ENCODE measurements at regions not wholly inside any gene's neighbourhood (a gene's known extent, or its start where the extent isn't known, plus 50 kb on each side); places are given as distances from the start of the nearest gene placed in this dataset.

- no peak overlapping the region for H3K4me3 ChIP-seq (replicated peaks in 1 of 4; ENCODE audit: control extremely low read depth in 1 of 4, insufficient read depth in 1 of 4, low read depth in 3 of 4, low read length in 4 of 4)
Measured at GRCh38 chr18:77455004-77455403, 205.4 kb downstream of the GALR1 start.

DNA sequence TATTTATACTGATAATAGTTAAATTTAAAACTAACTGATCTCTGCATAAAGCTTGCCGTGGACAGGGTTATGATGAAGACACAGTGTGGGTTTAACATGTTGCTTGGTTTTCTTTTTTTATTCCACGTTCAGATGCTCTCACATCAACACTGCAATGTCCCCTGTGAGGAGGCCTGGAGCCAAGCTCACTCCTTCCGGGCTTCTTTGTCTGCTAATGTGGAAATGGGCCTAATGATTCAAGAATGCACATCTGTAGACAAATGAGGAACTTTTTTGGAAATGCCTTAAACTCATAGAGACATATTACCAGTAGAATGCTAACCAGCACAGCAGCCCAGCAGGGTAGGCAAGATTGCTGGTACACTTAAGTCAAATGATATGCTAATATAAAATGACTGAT, 208.0 kb downstream of the GALR1 start:
- Histone ChIP-seq H3K79me2 (ENCODE audit: control insufficient read depth, insufficient read depth, low read length) (no peaks in the 10 kb centered on the region), H3K4me1 (ENCODE audit: control insufficient read depth, extremely low read depth, insufficient read depth, low read length) (no peaks in the 10 kb centered on the region), H2AFZ (ENCODE audit: low read length) (no peak overlapping the region), H3K9me3 (ENCODE audit: control insufficient read depth, insufficient read depth, low read depth, low read length) (no peaks in the 10 kb centered on the region), H3K36me3 (ENCODE audit: control insufficient read depth, insufficient read depth, low read length) (no peaks in the 10 kb centered on the region), H3K27me3 (ENCODE audit: control insufficient read depth, insufficient read depth, low read length) (no peaks in the 10 kb centered on the region), H3K4me3 (replicated peaks in 1 of 4; ENCODE audit: control extremely low read depth in 1 of 4, insufficient read depth in 1 of 4, low read depth in 3 of 4, low read length in 4 of 4) (no peak overlapping the region), H3K27ac (ENCODE audit: insufficient read depth, low read length) (no peak overlapping the region), H3K4me2 (ENCODE audit: extremely low read depth, insufficient read depth, low read length) (no peak overlapping the region), H4K20me1 (ENCODE audit: control insufficient read depth, extremely low read depth, insufficient read depth, low read length) (no peaks in the 10 kb centered on the region), H3K9ac (ENCODE audit: insufficient read depth, low read length) (no peak overlapping the region)
- DNase-seq (ENCODE audit: low read depth in 2 of 2), result no peak
- no peak for TF ChIP-seq CTCF (conservative IDR thresholded peaks at IDR 0.05 in 1 of 2, IDR thresholded peaks at IDR 0.05 in 1 of 2; ENCODE audit: low read depth in 1 of 2, low read length in 2 of 2)
- no peak for TF ChIP-seq EZH2 (IDR thresholded peaks at IDR 0.05; ENCODE audit: low read length, missing control alignments)

More at GRCh38 chr18:77455004-77455403, 205.4 kb downstream of the GALR1 start:
- H3K27me3 ChIP-seq (ENCODE audit: control insufficient read depth, insufficient read depth, low read length), result no peaks in the 10 kb centered on the region
- no peak for DNase-seq (ENCODE audit: low read depth in 2 of 2)
- no peaks in the 10 kb centered on the region for H4K20me1 ChIP-seq (ENCODE audit: control insufficient read depth, extremely low read depth, insufficient read depth, low read length)
- no peak overlapping the region for H3K9ac ChIP-seq (ENCODE audit: insufficient read depth, low read length)
- H3K36me3 ChIP-seq (ENCODE audit: control insufficient read depth, insufficient read depth, low read length), result no peaks in the 10 kb centered on the region
- no peaks in the 10 kb centered on the region for H3K79me2 ChIP-seq (ENCODE audit: control insufficient read depth, insufficient read depth, low read length)
- no peak overlapping the region for H3K27ac ChIP-seq (ENCODE audit: insufficient read depth, low read length)
- no peaks in the 10 kb centered on the region for H3K4me1 ChIP-seq (ENCODE audit: control insufficient read depth, extremely low read depth, insufficient read depth, low read length)
- H2AFZ ChIP-seq (ENCODE audit: low read length), result no peak overlapping the region
- no peak overlapping the region for H3K4me2 ChIP-seq (ENCODE audit: extremely low read depth, insufficient read depth, low read length)
- TF ChIP-seq EZH2 (IDR thresholded peaks at IDR 0.05; ENCODE audit: low read length, missing control alignments), result no peak
- TF ChIP-seq CTCF (conservative IDR thresholded peaks at IDR 0.05 in 1 of 2, IDR thresholded peaks at IDR 0.05 in 1 of 2; ENCODE audit: low read depth in 1 of 2, low read length in 2 of 2), result no peak
- H3K9me3 ChIP-seq (ENCODE audit: control insufficient read depth, insufficient read depth, low read depth, low read length), result no peaks in the 10 kb centered on the region

DNA sequence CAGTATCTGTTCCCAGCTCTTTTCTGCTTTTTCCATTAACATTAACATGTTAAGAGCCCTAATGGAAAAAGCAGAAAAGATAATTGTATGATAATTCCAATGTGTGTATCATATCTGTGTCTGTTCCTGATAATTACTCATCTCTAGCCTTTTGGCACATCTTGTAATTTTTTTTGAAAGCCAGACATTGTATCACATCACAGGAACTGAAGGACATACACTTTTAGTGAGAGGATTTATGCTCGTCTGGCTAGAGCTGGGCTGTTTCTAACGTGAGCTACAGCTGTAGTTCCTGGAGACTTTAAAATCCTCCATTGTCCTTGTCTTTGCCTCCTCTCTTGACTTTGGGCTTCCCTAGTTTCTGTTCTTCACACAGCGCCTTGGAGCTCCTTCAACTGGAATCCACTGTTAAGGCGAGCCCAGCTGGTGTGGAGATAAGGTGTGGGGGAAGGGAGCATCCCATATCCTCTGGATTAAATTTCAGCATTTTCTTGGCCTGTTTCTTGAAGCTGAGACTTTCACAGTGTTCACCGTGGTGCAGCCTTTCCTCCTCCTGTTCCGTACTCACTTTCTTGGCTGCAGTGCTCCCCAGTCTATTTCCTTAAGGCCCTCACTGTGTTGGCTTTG, 211.5 kb downstream of the GALR1 start:
- TF ChIP-seq CTCF (conservative IDR thresholded peaks at IDR 0.05 in 1 of 2, IDR thresholded peaks at IDR 0.05 in 1 of 2; ENCODE audit: low read depth in 1 of 2, low read length in 2 of 2), result no peak
- TF ChIP-seq EZH2 (IDR thresholded peaks at IDR 0.05; ENCODE audit: low read length, missing control alignments), result no peak
- H3K27me3 ChIP-seq (ENCODE audit: control insufficient read depth, insufficient read depth, low read length), result no peaks in the 10 kb centered on the region
- no peak overlapping the region for H3K4me2 ChIP-seq (ENCODE audit: extremely low read depth, insufficient read depth, low read length)
- H3K36me3 ChIP-seq (ENCODE audit: control insufficient read depth, insufficient read depth, low read length), result no peaks in the 10 kb centered on the region
- no peaks in the 10 kb centered on the region for H3K79me2 ChIP-seq (ENCODE audit: control insufficient read depth, insufficient read depth, low read length)
- no peak for DNase-seq (ENCODE audit: low read depth in 2 of 2)
- H3K9ac ChIP-seq (ENCODE audit: insufficient read depth, low read length), result no peak overlapping the region
- no peak overlapping the region for H3K27ac ChIP-seq (ENCODE audit: insufficient read depth, low read length)
- H3K9me3 ChIP-seq (ENCODE audit: control insufficient read depth, insufficient read depth, low read depth, low read length), result no peaks in the 10 kb centered on the region
- H3K4me1 ChIP-seq (ENCODE audit: control insufficient read depth, extremely low read depth, insufficient read depth, low read length), result no peaks in the 10 kb centered on the region
- no peaks in the 10 kb centered on the region for H4K20me1 ChIP-seq (ENCODE audit: control insufficient read depth, extremely low read depth, insufficient read depth, low read length)
- no peak overlapping the region for H3K4me3 ChIP-seq (replicated peaks in 1 of 4; ENCODE audit: control extremely low read depth in 1 of 4, insufficient read depth in 1 of 4, low read depth in 3 of 4, low read length in 4 of 4)
- H2AFZ ChIP-seq (ENCODE audit: low read length), result no peak overlapping the region

Data from fibroblast of lung (primary cell).